ENCODE measurements at regions not wholly inside any gene's neighbourhood (a gene's known extent, or its start where the extent isn't known, plus 50 kb on each side); places are given as distances from the start of the nearest gene placed in this dataset.

GRCh38 chr13:64928696-64929499, 2301.2 kb downstream of the PCDH9 start:
- H3K9me1 ChIP-seq (replicated peaks; ENCODE audit: control insufficient read depth, extremely low read depth, insufficient read depth, low read length): no peaks in the 10 kb centered on the region
- peak overlapping the region; percentile 92 for H2AFZ ChIP-seq (ENCODE audit: low read depth, low read length)
- H3K27ac ChIP-seq (ENCODE audit: insufficient read depth, low read depth, low read length): peak overlapping the region; percentile 43
- H3K27me3 ChIP-seq (ENCODE audit: control insufficient read depth in 2 of 2, insufficient read depth in 2 of 2, low read length in 2 of 2): no peaks in the 10 kb centered on the region
- dilution Hi-C loops (cut with MboI; ENCODE audit: extremely low pct_ligation_motif_present, low sequenced_read_pairs): no loop called here
- H3K9me3 ChIP-seq (replicated peaks; ENCODE audit: control insufficient read depth, insufficient read depth, low read length): no peaks in the 10 kb centered on the region
- CTCF ChIA-PET: interaction anchor here (1.3 to 1.5 kb wide), 2 partner anchors 15 to 775 kb away, joined by 3 read pairs; no protein-coding TSS in a partner anchor
- POLR2A ChIA-PET: no interaction called here
- intact Hi-C loops (cut with micrococcal nuclease): loop anchor here (2.0 kb wide), 1 partner anchor 16 kb away; no protein-coding TSS in a partner anchor
- no peaks in the 10 kb centered on the region for H4K20me1 ChIP-seq (replicated peaks; ENCODE audit: control insufficient read depth, extremely low read depth, insufficient read depth, low read length)
- H3K4me1 ChIP-seq (ENCODE audit: control insufficient read depth, extremely low read depth, insufficient read depth, low read length): peaks cover 9% of the 10 kb centered on the region
- peak; percentile 77 for DNase-seq (ENCODE audit: low read depth, low spot score)
- BruUV-seq (replicated peaks): no TSS peak
- no peaks in the 10 kb centered on the region for H3K36me3 ChIP-seq (ENCODE audit: control insufficient read depth in 2 of 2, extremely low read depth in 1 of 2, insufficient read depth in 2 of 2, low read length in 2 of 2)
- peak; percentile 86 for FAIRE-seq
- H3K4me2 ChIP-seq (ENCODE audit: insufficient read depth, low read length): peak overlapping the region; percentile 50
- H3K4me3 ChIP-seq (replicated peaks in 1 of 3; ENCODE audit: insufficient read depth in 1 of 3, low read depth in 1 of 3, low read length in 3 of 3): no peak overlapping the region
- H3K9ac ChIP-seq (replicated peaks; ENCODE audit: extremely low read depth, insufficient read depth, low read length): peak overlapping the region; percentile 4
- TF ChIP-seq POLR2A (IDR thresholded peaks at IDR 0.05; ENCODE audit: low read depth, low read length) (no peak), MAX (IDR thresholded peaks at IDR 0.05; ENCODE audit: insufficient read depth, insufficient read length) (no peak), JUN (IDR thresholded peaks at IDR 0.05; ENCODE audit: borderline replicate concordance, insufficient read depth, insufficient read length, low read depth) (peak; percentile 76), GATA2 (IDR thresholded peaks at IDR 0.05; ENCODE audit: insufficient read depth, insufficient read length, low read depth, low read length) (peak; percentile 66), CTCF (IDR thresholded peaks at IDR 0.05; ENCODE audit: extremely low read depth in 1 of 2, insufficient read depth in 1 of 2, low read depth in 1 of 2, low read length in 2 of 2) (no peak), MYC (IDR thresholded peaks at IDR 0.05; ENCODE audit: low read depth, low read length) (no peak), POLR2AphosphoS5 (IDR thresholded peaks at IDR 0.05; ENCODE audit: insufficient read depth, low read depth, low read length) (no peak), FOS (IDR thresholded peaks at IDR 0.05; ENCODE audit: borderline replicate concordance, insufficient read depth, low read length) (peak; percentile 68), EZH2 (IDR thresholded peaks at IDR 0.05; ENCODE audit: borderline replicate concordance, low read depth, low read length, severe bottlenecking) (no peak)
- H3K79me2 ChIP-seq (ENCODE audit: control insufficient read depth, insufficient read depth, low read length): no peaks in the 10 kb centered on the region

Data from endothelial cell of umbilical vein (primary cell).